GM21390 (cell line): ENCODE measurements at regions not wholly inside any gene's neighbourhood (a gene's known extent, or its start where the extent isn't known, plus 50 kb on each side); places are given as distances from the start of the nearest gene placed in this dataset.

Experiments
- ATAC-seq: cut with Tn5 transposase; IDR thresholded peaks from one replicate; pipeline ENCODE4 v1.9.1; 2021; ENCODE audit not compliant: unreplicated experiment

- ATAC-seq: no peak
These were observed 174.5 kb upstream of the MAOA start for GRCh38 chrX:43481576-43481975.

GRCh38 chrX:43493756-43494155, 162.3 kb upstream of the MAOA start:
- no peak for ATAC-seq

GRCh38 chrX:43500246-43500645, 155.9 kb upstream of the MAOA start:
- ATAC-seq: no peak

GRCh38 chrX:43500996-43501694, 155.0 kb upstream of the MAOA start:
- no peak for ATAC-seq

- ATAC-seq: no peak
These were observed 151.7 kb upstream of the MAOA start for GRCh38 chrX:43504394-43504793.

- no peak for ATAC-seq
These were observed 150.3 kb upstream of the MAOA start for GRCh38 chrX:43505769-43506168.

- no peak for ATAC-seq
These were observed 147.4 kb upstream of the MAOA start for GRCh38 chrX:43508694-43509093.

- no peak for ATAC-seq
These were observed 145.9 kb upstream of the MAOA start for GRCh38 chrX:43510209-43510608.

GRCh38 chrX:43513085-43513484, 143.0 kb upstream of the MAOA start:
- ATAC-seq: no peak

GRCh38 chrX:43514820-43515219, 141.3 kb upstream of the MAOA start:
- no peak for ATAC-seq

GRCh38 chrX:43522582-43522981, 133.5 kb upstream of the MAOA start:
- ATAC-seq: no peak

GRCh38 chrX:43525901-43526610, 130.0 kb upstream of the MAOA start:
- ATAC-seq: no peak

- no peak for ATAC-seq
These were observed 129.2 kb upstream of the MAOA start for GRCh38 chrX:43526878-43527277.

- ATAC-seq: no peak
These were observed 128.3 kb upstream of the MAOA start for GRCh38 chrX:43527801-43528200.

GRCh38 chrX:43530837-43531236, 125.3 kb upstream of the MAOA start:
- no peak for ATAC-seq

GRCh38 chrX:43540318-43540717, 115.8 kb upstream of the MAOA start:
- no peak for ATAC-seq

- ATAC-seq: no peak
These were observed 104.5 kb upstream of the MAOA start for GRCh38 chrX:43551590-43551989.

GRCh38 chrX:43552156-43552555, 103.9 kb upstream of the MAOA start:
- no peak for ATAC-seq

GRCh38 chrX:43552703-43553102, 103.4 kb upstream of the MAOA start:
- ATAC-seq: no peak

- ATAC-seq: no peak
These were observed 102.8 kb upstream of the MAOA start for GRCh38 chrX:43553257-43553656.

GRCh38 chrX:43556207-43556606, 99.9 kb upstream of the MAOA start:
- no peak for ATAC-seq

GRCh38 chrX:43557792-43558191, 98.3 kb upstream of the MAOA start:
- peak; percentile 55 for ATAC-seq

- ATAC-seq: no peak
These were observed 96.5 kb upstream of the MAOA start for GRCh38 chrX:43559644-43560043.
